ENCODE measurements at regions not wholly inside any gene's neighbourhood (a gene's known extent, or its start where the extent isn't known, plus 50 kb on each side); places are given as distances from the start of the nearest gene placed in this dataset.

- TF ChIP-seq CTCF (IDR thresholded peaks at IDR 0.05; ENCODE audit: borderline replicate concordance, extremely low read depth, low read length, poor library complexity, severe bottlenecking) (no peak), EZH2 (IDR thresholded peaks at IDR 0.05; ENCODE audit: borderline replicate concordance, low read depth, low read length, severe bottlenecking) (no peak)
Measured at GRCh38 chr2:138279871-138280270, 221.7 kb upstream of the SPOPL start.
